BJ (cell line): ENCODE measurements at regions not wholly inside any gene's neighbourhood (a gene's known extent, or its start where the extent isn't known, plus 50 kb on each side); places are given as distances from the start of the nearest gene placed in this dataset.
"Not testable (repeated sequence)": the region's sequence is repeated elsewhere in the genome, so short reads cannot be mapped to it uniquely, and the experiment has no call there.

Source experiments
- CTCF ChIA-PET: fragments of 350-600 bp; formaldehyde crosslinking; extraction: SDS; loops from one replicate; lab custom pipeline; 2021; ENCODE audit warnings: antibody characterized with exemption, inconsistent platforms; lab: Yijun Ruan, JAX
- POLR2A ChIA-PET: fragments of 300-600 bp; sonication (Branson Sonifier 250); formaldehyde crosslinking; extraction: SDS; loops from one replicate; lab custom pipeline; 2021; ENCODE audit warnings: antibody characterized with exemption; lab: Charles Lee
- DNase-seq: peaks from one replicate; pipeline ENCODE4 v3.0.0-alpha.2; 2011; ENCODE audit warnings: low read depth
- H3K27me3 ChIP-seq: 2 replicates; pipeline ENCODE4 v1.6.0; 2011; ENCODE audit warnings: low read length; ENCODE audit not compliant: control insufficient read depth, insufficient read depth
- H3K36me3 ChIP-seq: 2 replicates; pipeline ENCODE4 v1.5.1; 2011; ENCODE audit warnings: low read length; ENCODE audit not compliant: control insufficient read depth, insufficient read depth
- H3K4me3 ChIP-seq: 2 replicates; pipeline ENCODE4 v1.5.1; 2011; ENCODE audit warnings: low read depth, mild to moderate bottlenecking, control low read depth, low read length
- TF ChIP-seq, protein P1 (sequence below): IDR thresholded peaks from 2 replicates; pipeline ENCODE4 v1.5.1; 2011; ENCODE audit warnings: low read depth, mild to moderate bottlenecking, control low read depth, inconsistent platforms, low read length, moderate library complexity; ENCODE audit not compliant: insufficient read depth

DNA sequence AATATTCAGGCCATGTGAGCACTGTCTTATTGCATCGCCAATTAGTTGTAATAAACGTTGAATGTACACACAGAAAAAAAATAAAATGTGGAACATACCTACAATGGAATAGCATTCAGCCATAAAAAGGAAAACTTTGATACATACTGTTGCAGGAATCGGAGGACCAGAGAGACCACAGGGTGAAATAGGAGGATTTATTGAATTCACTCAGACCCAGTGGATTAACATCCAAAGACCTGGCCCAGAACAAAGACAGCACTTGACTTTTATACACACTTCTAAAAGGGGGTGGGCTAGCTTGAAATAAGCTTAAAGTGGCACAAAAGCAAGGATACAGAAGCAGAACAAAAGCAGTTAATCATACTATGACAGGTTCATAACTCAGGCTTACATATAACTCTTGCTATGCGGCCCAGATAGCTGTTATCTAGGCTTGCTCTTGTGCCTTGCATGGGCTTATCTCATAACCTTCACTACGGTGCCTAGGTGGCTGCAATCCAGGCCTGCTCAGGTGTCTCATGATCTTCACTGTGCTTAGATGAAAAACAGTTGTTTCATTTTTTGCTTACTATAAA lies 292.2 kb upstream of the TAC1 start:
- POLR2A ChIA-PET, result no interaction called here
- CTCF ChIA-PET, result no interaction called here
- H3K4me3 ChIP-seq, result no peak overlapping the region
- H3K27me3 ChIP-seq, result no peaks in the 10 kb centered on the region
- no peaks in the 10 kb centered on the region for H3K36me3 ChIP-seq
- TF ChIP-seq, protein P1, sequence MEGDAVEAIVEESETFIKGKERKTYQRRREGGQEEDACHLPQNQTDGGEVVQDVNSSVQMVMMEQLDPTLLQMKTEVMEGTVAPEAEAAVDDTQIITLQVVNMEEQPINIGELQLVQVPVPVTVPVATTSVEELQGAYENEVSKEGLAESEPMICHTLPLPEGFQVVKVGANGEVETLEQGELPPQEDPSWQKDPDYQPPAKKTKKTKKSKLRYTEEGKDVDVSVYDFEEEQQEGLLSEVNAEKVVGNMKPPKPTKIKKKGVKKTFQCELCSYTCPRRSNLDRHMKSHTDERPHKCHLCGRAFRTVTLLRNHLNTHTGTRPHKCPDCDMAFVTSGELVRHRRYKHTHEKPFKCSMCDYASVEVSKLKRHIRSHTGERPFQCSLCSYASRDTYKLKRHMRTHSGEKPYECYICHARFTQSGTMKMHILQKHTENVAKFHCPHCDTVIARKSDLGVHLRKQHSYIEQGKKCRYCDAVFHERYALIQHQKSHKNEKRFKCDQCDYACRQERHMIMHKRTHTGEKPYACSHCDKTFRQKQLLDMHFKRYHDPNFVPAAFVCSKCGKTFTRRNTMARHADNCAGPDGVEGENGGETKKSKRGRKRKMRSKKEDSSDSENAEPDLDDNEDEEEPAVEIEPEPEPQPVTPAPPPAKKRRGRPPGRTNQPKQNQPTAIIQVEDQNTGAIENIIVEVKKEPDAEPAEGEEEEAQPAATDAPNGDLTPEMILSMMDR, result no peak
- DNase-seq, result no peak

DNA sequence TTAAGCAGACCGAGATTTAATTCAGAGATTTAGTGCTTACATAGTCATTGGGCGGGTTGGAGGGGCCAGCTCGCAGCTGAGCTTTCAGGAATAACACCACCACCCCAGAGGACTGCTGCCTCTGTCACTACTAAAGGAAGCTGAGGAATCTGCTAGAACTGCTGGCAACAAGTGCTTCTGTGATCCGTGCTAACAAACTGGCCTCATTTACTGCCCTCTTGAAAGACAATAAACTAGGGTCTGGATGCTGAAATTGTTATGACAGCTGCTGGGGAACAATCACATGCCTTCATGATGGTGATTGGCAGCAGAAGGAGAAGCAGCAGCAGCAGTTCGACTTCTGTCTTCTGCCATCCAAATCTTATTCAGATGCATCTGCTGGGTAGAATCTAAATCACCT lies 285.5 kb upstream of the TAC1 start:
- ChIA-PET POLR2A (no interaction called here), CTCF (no interaction called here)
- H3K4me3 ChIP-seq, result no peak overlapping the region
- no peaks in the 10 kb centered on the region for H3K27me3 ChIP-seq
- no peak for DNase-seq
- H3K36me3 ChIP-seq, result no peaks in the 10 kb centered on the region
- TF ChIP-seq, protein P1, result no peak

DNA sequence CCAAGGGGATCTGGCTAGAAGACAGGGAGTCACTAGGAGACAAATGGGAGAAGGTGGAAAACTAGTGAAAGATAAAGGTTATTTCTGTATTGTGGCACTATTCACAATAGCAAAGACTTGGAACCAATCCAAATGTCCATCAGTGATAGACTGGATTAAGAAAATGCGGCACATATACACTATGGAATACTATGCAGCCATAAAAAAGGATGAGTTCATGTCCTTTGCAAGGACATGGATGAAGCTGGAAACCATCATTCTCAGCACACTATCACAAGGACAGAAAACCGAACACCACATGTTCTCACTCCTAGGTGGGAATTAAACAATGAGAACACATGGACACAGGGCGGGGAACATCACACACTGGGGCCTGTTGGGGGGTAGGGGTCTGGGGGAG lies 282.4 kb upstream of the TAC1 start:
- POLR2A ChIA-PET, DNase-seq, H3K36me3 ChIP-seq, H3K27me3 ChIP-seq, CTCF ChIA-PET, H3K4me3 ChIP-seq: not testable (repeated sequence)

DNA sequence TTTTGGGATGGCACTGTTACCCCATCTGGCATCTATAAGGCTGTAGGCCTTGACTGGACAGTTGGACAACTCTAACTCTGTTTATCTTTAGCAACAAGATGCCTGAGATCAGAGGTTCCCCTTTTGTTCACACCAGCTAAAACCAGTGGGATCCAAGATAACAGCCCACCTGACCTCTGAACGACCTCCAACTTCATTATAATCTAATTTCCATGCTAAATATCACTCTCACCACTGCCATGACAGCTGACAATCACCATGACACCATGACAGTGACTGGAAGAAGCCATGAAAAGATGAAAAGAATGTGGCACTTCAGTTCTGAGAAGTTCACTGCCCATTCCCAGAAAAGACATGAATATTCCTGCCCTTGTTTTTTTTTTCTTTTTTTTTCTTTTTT lies 281.4 kb upstream of the TAC1 start:
- ChIA-PET POLR2A (no interaction called here), CTCF (no interaction called here)
- TF ChIP-seq, protein P1, result no peak
- H3K36me3 ChIP-seq, result no peaks in the 10 kb centered on the region
- H3K27me3 ChIP-seq, result no peaks in the 10 kb centered on the region
- DNase-seq, result no peak
- no peak overlapping the region for H3K4me3 ChIP-seq

DNA sequence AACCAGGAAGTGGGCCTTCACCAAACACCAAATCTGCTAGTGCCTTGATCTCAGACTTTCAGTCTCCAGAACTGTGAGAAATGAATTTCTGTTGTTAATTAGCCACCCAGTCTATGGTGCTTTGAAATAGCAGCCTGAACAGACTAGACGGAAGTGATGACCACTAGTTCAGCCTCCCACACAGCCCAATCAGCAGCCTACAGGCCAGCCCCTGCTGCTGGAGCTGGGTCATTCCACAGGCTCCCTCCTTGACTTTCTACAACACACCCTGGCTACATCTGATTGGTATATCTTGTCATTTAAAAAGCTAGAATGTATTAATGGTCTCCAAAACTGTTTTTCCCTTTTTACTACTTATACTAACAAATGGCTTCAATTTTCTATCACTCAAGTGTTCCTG lies 277.2 kb upstream of the TAC1 start:
- Histone ChIP-seq H3K4me3 (no peak overlapping the region), H3K27me3 (no peaks in the 10 kb centered on the region), H3K36me3 (no peaks in the 10 kb centered on the region)
- DNase-seq, result no peak
- TF ChIP-seq, protein P1, result no peak
- CTCF ChIA-PET, result no interaction called here
- POLR2A ChIA-PET, result no interaction called here

DNA sequence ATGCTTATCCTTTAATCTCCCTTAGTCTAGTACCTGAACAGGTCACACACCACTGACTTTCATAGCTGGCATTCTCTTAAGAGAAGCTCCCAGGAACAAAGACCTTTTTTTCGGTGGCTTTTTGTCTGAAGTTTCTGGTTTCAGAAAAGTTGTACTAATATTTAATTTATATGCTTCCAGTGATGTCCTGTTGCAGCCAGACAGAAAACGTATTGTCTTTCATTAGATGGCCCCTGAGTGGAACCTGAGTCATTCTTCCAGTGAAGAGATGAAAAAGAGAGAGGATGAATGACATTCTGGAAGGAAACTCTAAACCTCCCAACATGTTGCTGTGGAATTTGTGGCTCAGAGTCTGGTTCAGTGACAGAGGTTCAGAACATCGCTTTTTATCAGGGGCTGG lies 274.8 kb upstream of the TAC1 start:
- H3K4me3 ChIP-seq, result no peak overlapping the region
- POLR2A ChIA-PET, result no interaction called here
- CTCF ChIA-PET, result no interaction called here

More for the DNA sequence above, 274.8 kb upstream of the TAC1 start:
- TF ChIP-seq, protein P1, result no peak
- no peaks in the 10 kb centered on the region for H3K36me3 ChIP-seq
- no peaks in the 10 kb centered on the region for H3K27me3 ChIP-seq
- no peak for DNase-seq
